HG03064 (cell line): ENCODE measurements at regions not wholly inside any gene's neighbourhood (a gene's known extent, or its start where the extent isn't known, plus 50 kb on each side); places are given as distances from the start of the nearest gene placed in this dataset.

ENCODE experiments used
- ATAC-seq: cut with Tn5 transposase; IDR thresholded peaks from one replicate; pipeline ENCODE4 v1.9.1; 2021; ENCODE audit warnings: low read depth; ENCODE audit not compliant: unreplicated experiment

GRCh38 chr15:46297766-46298165 lies 662.9 kb downstream of the SQOR start:
- ATAC-seq, result no peak

- ATAC-seq, result no peak
Measured at GRCh38 chr15:46300716-46301115, 665.9 kb downstream of the SQOR start.

GRCh38 chr15:46301291-46301690 lies 666.5 kb downstream of the SQOR start:
- no peak for ATAC-seq

- ATAC-seq, result no peak
Measured at GRCh38 chr15:46301826-46302225, 667.0 kb downstream of the SQOR start.

GRCh38 chr15:46304321-46304720 lies 669.5 kb downstream of the SQOR start:
- no peak for ATAC-seq

GRCh38 chr15:46307746-46308145 lies 672.9 kb downstream of the SQOR start:
- ATAC-seq, result no peak

GRCh38 chr15:46309914-46310313 lies 675.1 kb downstream of the SQOR start:
- ATAC-seq, result no peak

- ATAC-seq, result no peak
Measured at GRCh38 chr15:46312133-46312740, 677.4 kb downstream of the SQOR start.

- no peak for ATAC-seq
Measured at GRCh38 chr15:46315434-46315833, 680.6 kb downstream of the SQOR start.

GRCh38 chr15:46316024-46316423 lies 681.2 kb downstream of the SQOR start:
- no peak for ATAC-seq

GRCh38 chr15:46317029-46317428 lies 682.2 kb downstream of the SQOR start:
- ATAC-seq, result no peak

GRCh38 chr15:46322753-46323152 lies 687.9 kb downstream of the SQOR start:
- no peak for ATAC-seq

GRCh38 chr15:46326173-46326572 lies 691.3 kb downstream of the SQOR start:
- no peak for ATAC-seq

GRCh38 chr15:46328821-46329220 lies 694.0 kb downstream of the SQOR start:
- ATAC-seq, result no peak

GRCh38 chr15:46329876-46330275 lies 695.0 kb downstream of the SQOR start:
- ATAC-seq, result no peak

GRCh38 chr15:46331546-46331945 lies 696.7 kb downstream of the SQOR start:
- ATAC-seq, result no peak

- ATAC-seq, result no peak
Measured at GRCh38 chr15:46343196-46343935, 708.5 kb downstream of the SQOR start.

GRCh38 chr15:46344115-46344724 lies 709.4 kb downstream of the SQOR start:
- ATAC-seq, result no peak

- no peak for ATAC-seq
Measured at GRCh38 chr15:46344915-46345314, 710.1 kb downstream of the SQOR start.

- ATAC-seq, result no peak
Measured at GRCh38 chr15:46354443-46354842, 719.6 kb downstream of the SQOR start.

GRCh38 chr15:46365572-46365971 lies 730.7 kb downstream of the SQOR start:
- no peak for ATAC-seq
